ENCODE measurements at regions not wholly inside any gene's neighbourhood (a gene's known extent, or its start where the extent isn't known, plus 50 kb on each side); places are given as distances from the start of the nearest gene placed in this dataset.

- 73% methylated on average over 7 of the region's 9 CpGs for WGBS
Observed at GRCh38 chr18:22683196-22683676, 249.9 kb upstream of the RBBP8 start.

GRCh38 chr18:22683786-22684185 lies 249.3 kb upstream of the RBBP8 start:
- H3K23ac ChIP-seq (ENCODE audit: low read length in 2 of 2) = no peak overlapping the region
- H3K4me1 ChIP-seq (ENCODE audit: control insufficient read depth, insufficient read depth, low read depth, low read length) = peaks cover 5% of the 10 kb centered on the region
- no peak overlapping the region for H3K4ac ChIP-seq (ENCODE audit: low read depth in 1 of 2, low read length in 2 of 2)
- H3K9me3 ChIP-seq (ENCODE audit: control insufficient read depth, low read length) = no peaks in the 10 kb centered on the region
- peak overlapping the region; percentile 50 for H2AK5ac ChIP-seq (ENCODE audit: low read length, severe bottlenecking)
- WGBS = 85% methylated on average over 2 of the region's 2 CpGs
- H3K79me1 ChIP-seq (replicated peaks; ENCODE audit: low read length, poor library complexity, severe bottlenecking) = no peaks in the 10 kb centered on the region
- DNase-seq = no peak
- H3K27me3 ChIP-seq (ENCODE audit: control insufficient read depth in 1 of 2, insufficient read depth in 1 of 2, low read length in 2 of 2) = no peaks in the 10 kb centered on the region
- H4K91ac ChIP-seq (ENCODE audit: low read length) = no peak overlapping the region
- no peak overlapping the region for H3K9ac ChIP-seq (ENCODE audit: low read length)
- no peak overlapping the region for H2AFZ ChIP-seq (ENCODE audit: low read depth, low read length)
- H3K27ac ChIP-seq (ENCODE audit: low read length, poor library complexity, severe bottlenecking) = peak overlapping the region; percentile 80
- H2BK5ac ChIP-seq (ENCODE audit: low read depth, low read length, poor library complexity, severe bottlenecking) = no peak overlapping the region
- no peak overlapping the region for H2BK120ac ChIP-seq (ENCODE audit: low read depth, low read length)
- no peak overlapping the region for H2BK12ac ChIP-seq (ENCODE audit: low read length in 2 of 2)
- no peak overlapping the region for H2BK15ac ChIP-seq (ENCODE audit: low read depth, poor library complexity, severe bottlenecking)
- no peak overlapping the region for H4K8ac ChIP-seq (ENCODE audit: low read length)
- no peak overlapping the region for H3K4me3 ChIP-seq (ENCODE audit: insufficient read depth in 1 of 2, low read depth in 1 of 2, low read length in 2 of 2)
- no peak overlapping the region for H3K4me2 ChIP-seq (ENCODE audit: low read length, poor library complexity, severe bottlenecking)
- H3K36me3 ChIP-seq (ENCODE audit: control insufficient read depth in 1 of 2, insufficient read depth in 2 of 2, low read depth in 1 of 2, low read length in 2 of 2) = no peaks in the 10 kb centered on the region
- no peak overlapping the region for H3K18ac ChIP-seq (ENCODE audit: low read depth in 1 of 2, low read length in 2 of 2)
- H3K14ac ChIP-seq (ENCODE audit: low read length in 2 of 2) = no peak overlapping the region

More at GRCh38 chr18:22683196-22683676, 249.9 kb upstream of the RBBP8 start:
- Histone ChIP-seq H3K14ac (ENCODE audit: low read length in 2 of 2) (no peak overlapping the region), H3K27ac (ENCODE audit: low read length, poor library complexity, severe bottlenecking) (peak overlapping the region; percentile 80), H4K8ac (ENCODE audit: low read length) (no peak overlapping the region), H4K91ac (ENCODE audit: low read length) (no peak overlapping the region), H3K4ac (ENCODE audit: low read depth in 1 of 2, low read length in 2 of 2) (no peak overlapping the region), H3K18ac (ENCODE audit: low read depth in 1 of 2, low read length in 2 of 2) (no peak overlapping the region), H2BK5ac (ENCODE audit: low read depth, low read length, poor library complexity, severe bottlenecking) (no peak overlapping the region), H3K27me3 (ENCODE audit: control insufficient read depth in 1 of 2, insufficient read depth in 1 of 2, low read length in 2 of 2) (no peaks in the 10 kb centered on the region), H2BK12ac (ENCODE audit: low read length in 2 of 2) (no peak overlapping the region), H3K9me3 (ENCODE audit: control insufficient read depth, low read length) (no peaks in the 10 kb centered on the region), H2BK15ac (ENCODE audit: low read depth, poor library complexity, severe bottlenecking) (no peak overlapping the region), H3K4me3 (ENCODE audit: insufficient read depth in 1 of 2, low read depth in 1 of 2, low read length in 2 of 2) (peak overlapping the region in 1 of 2 experiments; percentile 38), H3K9ac (ENCODE audit: low read length) (peak overlapping the region; percentile 30), H3K23ac (ENCODE audit: low read length in 2 of 2) (no peak overlapping the region), H2BK120ac (ENCODE audit: low read depth, low read length) (no peak overlapping the region), H3K4me2 (ENCODE audit: low read length, poor library complexity, severe bottlenecking) (peak overlapping the region; percentile 8), H2AK5ac (ENCODE audit: low read length, severe bottlenecking) (no peak overlapping the region), H3K36me3 (ENCODE audit: control insufficient read depth in 1 of 2, insufficient read depth in 2 of 2, low read depth in 1 of 2, low read length in 2 of 2) (no peaks in the 10 kb centered on the region), H3K4me1 (ENCODE audit: control insufficient read depth, insufficient read depth, low read depth, low read length) (peaks cover 5% of the 10 kb centered on the region), H2AFZ (ENCODE audit: low read depth, low read length) (no peak overlapping the region), H3K79me1 (replicated peaks; ENCODE audit: low read length, poor library complexity, severe bottlenecking) (no peaks in the 10 kb centered on the region)
- no peak for DNase-seq

GRCh38 chr18:22684268-22684667 lies 248.9 kb upstream of the RBBP8 start:
- Histone ChIP-seq H3K9me3 (ENCODE audit: control insufficient read depth, low read length) (no peaks in the 10 kb centered on the region), H3K9ac (ENCODE audit: low read length) (no peak overlapping the region), H3K18ac (ENCODE audit: low read depth in 1 of 2, low read length in 2 of 2) (no peak overlapping the region), H3K4me1 (ENCODE audit: control insufficient read depth, insufficient read depth, low read depth, low read length) (peaks cover 5% of the 10 kb centered on the region), H3K36me3 (ENCODE audit: control insufficient read depth in 1 of 2, insufficient read depth in 2 of 2, low read depth in 1 of 2, low read length in 2 of 2) (no peaks in the 10 kb centered on the region), H4K8ac (ENCODE audit: low read length) (no peak overlapping the region), H3K4me2 (ENCODE audit: low read length, poor library complexity, severe bottlenecking) (no peak overlapping the region), H2BK5ac (ENCODE audit: low read depth, low read length, poor library complexity, severe bottlenecking) (no peak overlapping the region), H3K4ac (ENCODE audit: low read depth in 1 of 2, low read length in 2 of 2) (no peak overlapping the region), H2AK5ac (ENCODE audit: low read length, severe bottlenecking) (no peak overlapping the region), H3K23ac (ENCODE audit: low read length in 2 of 2) (no peak overlapping the region), H2BK12ac (ENCODE audit: low read length in 2 of 2) (no peak overlapping the region), H3K27me3 (ENCODE audit: control insufficient read depth in 1 of 2, insufficient read depth in 1 of 2, low read length in 2 of 2) (no peaks in the 10 kb centered on the region), H3K4me3 (ENCODE audit: insufficient read depth in 1 of 2, low read depth in 1 of 2, low read length in 2 of 2) (no peak overlapping the region), H2AFZ (ENCODE audit: low read depth, low read length) (no peak overlapping the region), H3K14ac (ENCODE audit: low read length in 2 of 2) (no peak overlapping the region), H4K91ac (ENCODE audit: low read length) (no peak overlapping the region), H2BK15ac (ENCODE audit: low read depth, poor library complexity, severe bottlenecking) (no peak overlapping the region), H3K27ac (ENCODE audit: low read length, poor library complexity, severe bottlenecking) (no peak overlapping the region), H3K79me1 (replicated peaks; ENCODE audit: low read length, poor library complexity, severe bottlenecking) (no peaks in the 10 kb centered on the region), H2BK120ac (ENCODE audit: low read depth, low read length) (no peak overlapping the region)
- no peak for DNase-seq
- 96% methylated on average over 2 of the region's 2 CpGs for WGBS

- H2AFZ ChIP-seq (ENCODE audit: low read depth, low read length) = no peak overlapping the region
- no peak overlapping the region for H2BK120ac ChIP-seq (ENCODE audit: low read depth, low read length)
- H2BK15ac ChIP-seq (ENCODE audit: low read depth, poor library complexity, severe bottlenecking) = no peak overlapping the region
- H3K36me3 ChIP-seq (ENCODE audit: control insufficient read depth in 1 of 2, insufficient read depth in 2 of 2, low read depth in 1 of 2, low read length in 2 of 2) = no peaks in the 10 kb centered on the region
- H2BK5ac ChIP-seq (ENCODE audit: low read depth, low read length, poor library complexity, severe bottlenecking) = no peak overlapping the region
- no peak overlapping the region for H3K9ac ChIP-seq (ENCODE audit: low read length)
- no peak overlapping the region for H3K27ac ChIP-seq (ENCODE audit: low read length, poor library complexity, severe bottlenecking)
- H3K4me3 ChIP-seq (ENCODE audit: insufficient read depth in 1 of 2, low read depth in 1 of 2, low read length in 2 of 2) = no peak overlapping the region
- peaks cover 5% of the 10 kb centered on the region for H3K4me1 ChIP-seq (ENCODE audit: control insufficient read depth, insufficient read depth, low read depth, low read length)
- no peak overlapping the region for H3K18ac ChIP-seq (ENCODE audit: low read depth in 1 of 2, low read length in 2 of 2)
- no peak overlapping the region for H4K8ac ChIP-seq (ENCODE audit: low read length)
- no peak overlapping the region for H3K23ac ChIP-seq (ENCODE audit: low read length in 2 of 2)
- H3K9me3 ChIP-seq (ENCODE audit: control insufficient read depth, low read length) = no peaks in the 10 kb centered on the region
- no peak overlapping the region for H3K4me2 ChIP-seq (ENCODE audit: low read length, poor library complexity, severe bottlenecking)
- no peak overlapping the region for H4K91ac ChIP-seq (ENCODE audit: low read length)
- 89% methylated on average over 1 of the region's 2 CpGs for WGBS
- H3K14ac ChIP-seq (ENCODE audit: low read length in 2 of 2) = no peak overlapping the region
- no peak overlapping the region for H2AK5ac ChIP-seq (ENCODE audit: low read length, severe bottlenecking)
- H3K4ac ChIP-seq (ENCODE audit: low read depth in 1 of 2, low read length in 2 of 2) = no peak overlapping the region
- H3K27me3 ChIP-seq (ENCODE audit: control insufficient read depth in 1 of 2, insufficient read depth in 1 of 2, low read length in 2 of 2) = no peaks in the 10 kb centered on the region
- no peak for DNase-seq
- no peaks in the 10 kb centered on the region for H3K79me1 ChIP-seq (replicated peaks; ENCODE audit: low read length, poor library complexity, severe bottlenecking)
- no peak overlapping the region for H2BK12ac ChIP-seq (ENCODE audit: low read length in 2 of 2)
Observed at GRCh38 chr18:22685788-22686187, 247.3 kb upstream of the RBBP8 start.

Data from mesenchymal stem cell (in vitro differentiated cells and primary cell).